ENCODE measurements at regions not wholly inside any gene's neighbourhood (a gene's known extent, or its start where the extent isn't known, plus 50 kb on each side); places are given as distances from the start of the nearest gene placed in this dataset.

- TF ChIP-seq CTCF (conservative IDR thresholded peaks at IDR 0.05; ENCODE audit: low read length) (no peak), EZH2phosphoT487 (IDR thresholded peaks at IDR 0.05; ENCODE audit: borderline replicate concordance) (no peak)
Measured at GRCh38 chr4:147332091-147332490, 148.8 kb upstream of the EDNRA start.

Data from Loucy (cell line).